ENCODE measurements at regions not wholly inside any gene's neighbourhood (a gene's known extent, or its start where the extent isn't known, plus 50 kb on each side); places are given as distances from the start of the nearest gene placed in this dataset.

DNA sequence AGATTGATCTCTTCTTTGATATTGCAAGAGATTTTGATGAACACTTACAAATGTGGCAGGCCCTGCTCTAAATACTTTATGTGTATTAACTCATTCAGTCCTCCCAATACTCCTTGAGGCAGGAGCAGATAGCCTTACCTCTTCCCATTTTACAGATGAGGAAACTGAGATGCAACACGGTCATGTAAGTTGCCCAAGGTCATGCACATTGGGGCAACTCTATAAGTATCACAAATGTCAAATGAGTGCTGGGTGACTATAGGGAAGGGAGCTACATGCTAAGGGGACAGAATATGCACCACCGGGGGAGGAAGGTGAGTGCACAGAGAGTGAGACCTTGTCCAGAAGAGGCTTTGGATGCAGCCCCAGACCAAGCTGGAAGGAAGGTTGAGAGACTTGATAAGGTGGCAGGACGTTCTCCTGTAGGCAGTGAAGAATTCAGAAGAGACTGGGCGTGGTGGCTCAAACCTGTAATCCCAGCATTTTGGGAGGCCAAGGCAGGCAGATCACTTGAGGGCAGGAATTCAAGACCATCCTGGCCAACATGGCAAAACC is 132.3 kb upstream of the PWP1 start:
- no peak for DNase-seq (ENCODE audit: low spot score)

DNA sequence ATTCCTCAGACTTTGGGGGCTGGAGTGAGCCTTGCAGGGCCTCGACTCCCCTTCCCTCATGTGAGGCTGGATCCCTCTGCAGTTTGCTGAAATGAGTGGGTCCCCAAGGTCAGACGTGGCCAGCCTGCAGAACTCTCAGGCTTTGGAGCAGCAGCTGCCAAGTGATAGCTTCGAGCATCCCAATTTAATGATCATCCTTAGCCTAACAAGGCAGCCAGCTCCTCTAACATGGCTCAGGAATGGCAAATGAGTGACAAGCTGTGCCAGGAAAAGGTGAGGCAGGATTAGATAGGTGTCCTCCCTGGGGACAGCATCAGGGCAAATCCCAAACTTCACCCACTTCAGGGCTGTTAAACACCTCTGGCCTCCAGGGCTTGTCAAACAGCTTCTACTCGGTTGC is 130.7 kb upstream of the PWP1 start:
- no peak for DNase-seq (ENCODE audit: low spot score)

DNA sequence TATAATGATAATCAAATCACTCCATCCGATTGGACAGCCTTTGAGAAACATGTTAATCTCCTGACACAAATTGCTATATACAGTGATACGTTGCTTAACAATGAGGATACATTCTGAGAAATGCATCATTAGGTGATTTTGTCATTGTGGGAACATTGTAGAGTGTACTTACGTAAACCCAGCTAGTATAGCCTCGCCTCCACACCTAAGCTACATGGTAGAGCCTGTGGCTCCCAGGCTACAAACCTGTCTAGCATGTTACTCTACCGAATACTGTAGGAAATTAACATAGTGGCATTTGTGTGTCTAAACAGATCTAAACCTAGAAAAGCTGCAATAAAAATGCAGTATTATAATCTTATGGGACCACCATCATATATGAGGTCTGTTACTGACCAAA is 128.6 kb upstream of the PWP1 start:
- no peak for DNase-seq (ENCODE audit: low spot score)

DNA sequence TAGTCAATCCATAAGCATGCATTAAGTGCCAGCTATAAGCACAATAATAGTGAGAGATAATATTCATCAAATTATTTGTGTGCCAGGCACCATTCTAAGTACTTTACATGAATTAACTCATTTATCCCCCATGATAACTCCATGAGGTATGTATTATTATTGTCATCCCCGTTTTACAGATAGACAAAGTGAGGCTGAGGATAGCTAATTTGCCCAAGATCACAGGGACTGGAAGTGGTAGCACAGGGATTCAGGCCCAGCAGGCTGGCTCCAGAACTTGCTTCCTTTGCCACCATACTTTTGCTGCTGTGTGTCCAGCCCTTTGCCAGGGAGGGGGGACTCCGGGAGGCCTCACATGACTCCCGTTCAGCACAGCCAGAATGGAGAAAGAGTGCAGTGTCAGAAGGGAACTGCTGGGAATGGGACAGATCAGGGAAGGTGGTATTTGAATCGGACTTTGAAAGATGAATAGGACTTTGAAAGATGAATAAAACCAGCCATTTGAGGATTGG is 128.0 kb upstream of the PWP1 start:
- DNase-seq (ENCODE audit: low spot score) = no peak

DNA sequence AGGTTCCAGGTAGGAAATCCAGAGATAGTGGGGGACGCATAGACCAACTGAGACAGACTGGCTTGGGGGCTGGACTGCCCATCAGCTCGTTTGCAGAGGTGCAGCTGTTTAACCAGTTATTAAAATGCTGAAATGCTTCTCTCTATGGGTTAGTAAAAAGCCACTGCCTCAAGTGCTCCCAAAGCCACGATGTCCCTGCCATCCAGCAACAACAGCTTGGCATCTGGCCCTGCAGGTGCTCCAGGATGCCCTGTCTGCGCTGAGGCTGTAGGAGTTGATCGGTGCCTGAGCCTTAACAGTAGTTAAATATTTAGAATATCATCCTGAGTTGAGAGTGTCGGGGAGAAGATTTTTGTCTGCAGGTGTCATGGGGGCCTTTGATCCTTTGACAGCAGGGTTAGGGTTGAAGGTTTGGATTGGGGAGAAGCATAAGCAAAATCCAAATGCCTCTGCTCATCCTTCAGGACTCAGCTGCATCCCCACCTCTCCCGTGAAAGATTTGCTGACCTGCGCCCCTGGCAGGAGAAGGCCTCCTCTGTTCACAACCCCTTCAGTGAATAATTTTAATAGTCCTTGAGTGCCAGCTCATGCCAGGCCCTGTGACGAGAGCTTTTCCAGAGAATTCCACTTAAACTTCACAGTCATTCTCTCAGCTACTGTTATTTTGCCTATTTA is 127.3 kb upstream of the PWP1 start:
- no peak for DNase-seq (ENCODE audit: low spot score)

DNA sequence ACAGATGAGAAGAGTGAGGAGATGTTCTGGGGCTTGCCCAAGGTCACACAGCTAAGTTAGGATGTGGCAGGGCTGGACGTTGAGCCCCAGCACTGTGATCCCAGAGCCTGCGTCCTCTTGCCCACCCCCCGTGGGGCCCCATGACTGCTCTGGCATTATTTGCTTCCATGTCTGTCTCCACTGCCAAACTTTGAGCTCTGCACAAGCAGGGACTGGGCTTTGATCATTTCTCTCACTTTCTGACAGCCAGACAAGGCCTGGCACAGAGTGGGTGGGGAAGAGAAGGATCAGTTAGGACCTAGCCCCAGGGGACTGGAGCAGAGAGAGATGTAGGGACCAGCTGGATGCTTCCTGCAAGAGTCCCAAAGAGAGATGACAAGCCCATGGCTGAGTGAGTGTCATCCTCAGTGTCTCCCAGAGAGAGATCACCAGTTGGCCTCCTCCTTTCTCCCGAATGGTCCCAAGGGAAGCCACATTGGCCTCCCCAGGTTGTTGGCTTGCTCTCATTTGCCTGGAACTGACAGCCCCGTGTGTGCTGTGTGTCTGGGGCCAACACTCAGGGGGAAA is 126.7 kb upstream of the PWP1 start:
- no peak for DNase-seq (ENCODE audit: low spot score)

DNA sequence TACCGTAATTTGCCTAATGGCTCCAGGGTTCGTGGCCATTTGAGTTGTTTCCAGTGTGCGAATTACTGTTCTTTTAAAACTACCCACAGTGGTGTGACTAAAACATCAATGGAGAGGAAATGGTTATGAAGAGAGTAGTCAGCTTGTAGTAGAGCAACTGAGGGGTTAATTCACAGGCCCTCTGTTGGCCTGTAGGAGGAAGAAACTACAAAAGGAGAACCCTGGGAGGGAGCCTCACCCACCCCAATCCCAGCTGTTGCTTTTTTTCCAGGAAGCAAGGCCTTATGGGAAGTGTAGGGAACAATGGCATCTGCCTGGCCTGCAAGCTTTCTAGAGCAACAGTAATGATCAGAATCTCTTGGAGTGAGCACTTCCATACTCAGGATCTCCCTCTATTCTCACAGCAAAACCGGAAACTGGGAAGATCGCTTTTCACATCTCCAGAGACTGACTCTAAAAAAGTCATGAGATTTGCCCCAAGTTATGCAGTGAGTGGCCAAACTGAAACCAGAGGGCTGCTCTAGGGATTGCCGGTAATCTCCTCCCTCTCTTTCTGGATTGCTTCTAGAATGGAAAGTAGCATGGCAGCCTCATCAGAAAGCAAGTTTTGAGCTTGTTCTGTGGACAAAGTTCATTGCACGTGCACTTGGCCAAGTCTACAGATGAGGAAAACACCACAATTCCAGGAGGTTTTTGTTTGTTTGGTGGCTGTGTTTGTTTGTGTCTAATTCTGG is 125.3 kb upstream of the PWP1 start:
- no peak for DNase-seq (ENCODE audit: low spot score)

DNA sequence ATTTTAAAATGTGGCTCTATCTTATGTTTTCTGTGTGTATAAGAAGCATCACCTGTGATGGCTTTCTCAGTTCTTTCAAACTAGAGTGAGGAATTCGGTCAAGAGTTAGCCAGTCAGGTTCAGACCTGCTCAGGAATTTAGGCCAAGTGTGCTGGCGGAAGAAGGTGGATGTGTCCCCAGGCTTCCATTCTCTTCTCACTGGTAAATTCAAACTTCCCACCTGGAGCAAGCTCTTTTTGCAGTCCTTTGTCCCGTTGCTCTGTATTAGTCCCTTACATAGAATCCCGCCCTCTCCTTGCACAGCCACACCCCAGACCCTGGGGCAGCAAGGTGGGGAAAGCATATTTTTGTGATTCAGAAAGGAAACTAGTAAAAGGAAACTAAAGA is 124.7 kb upstream of the PWP1 start:
- DNase-seq (ENCODE audit: low spot score) = no peak

DNA sequence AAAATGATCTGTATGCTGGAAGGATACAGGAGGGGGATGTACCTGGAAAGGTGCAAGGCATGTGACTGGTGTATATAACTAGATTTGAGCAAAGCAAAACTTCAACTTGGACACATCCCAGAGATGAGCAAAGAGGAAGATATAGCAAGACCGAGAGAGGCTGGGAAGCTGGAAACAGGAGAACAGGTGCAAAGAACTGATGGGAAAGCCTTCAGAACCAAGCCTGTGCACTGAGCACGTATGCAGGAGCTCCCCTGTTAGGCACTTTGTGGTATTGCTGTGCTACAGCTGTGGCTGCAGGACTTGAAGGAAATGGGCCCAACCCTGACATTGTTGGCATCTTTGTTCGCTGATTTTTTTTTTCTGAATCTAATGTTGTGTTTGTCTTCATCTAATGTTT is 120.7 kb upstream of the PWP1 start:
- peak; percentile 33 for DNase-seq (ENCODE audit: low spot score)

DNA sequence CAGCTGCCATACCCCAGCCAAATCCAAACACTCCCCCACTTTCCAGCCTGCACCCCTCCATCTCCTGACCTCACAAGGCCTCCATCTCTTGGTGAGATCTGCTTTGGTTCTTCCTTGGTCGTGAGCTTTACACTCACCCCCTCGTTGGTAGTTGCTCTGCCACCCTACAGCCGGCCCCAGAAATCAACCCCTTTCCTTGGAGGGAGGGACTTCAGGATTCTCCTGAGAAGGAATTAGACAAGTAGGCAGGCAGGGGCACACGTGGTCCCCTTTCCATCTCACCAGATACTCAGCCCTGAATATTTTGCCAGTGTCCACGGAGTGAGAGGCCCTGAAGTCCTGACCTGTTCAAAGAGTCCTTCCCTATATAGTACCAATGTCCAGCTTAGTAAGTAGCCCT is 120.0 kb upstream of the PWP1 start:
- DNase-seq (ENCODE audit: low spot score) = no peak

DNA sequence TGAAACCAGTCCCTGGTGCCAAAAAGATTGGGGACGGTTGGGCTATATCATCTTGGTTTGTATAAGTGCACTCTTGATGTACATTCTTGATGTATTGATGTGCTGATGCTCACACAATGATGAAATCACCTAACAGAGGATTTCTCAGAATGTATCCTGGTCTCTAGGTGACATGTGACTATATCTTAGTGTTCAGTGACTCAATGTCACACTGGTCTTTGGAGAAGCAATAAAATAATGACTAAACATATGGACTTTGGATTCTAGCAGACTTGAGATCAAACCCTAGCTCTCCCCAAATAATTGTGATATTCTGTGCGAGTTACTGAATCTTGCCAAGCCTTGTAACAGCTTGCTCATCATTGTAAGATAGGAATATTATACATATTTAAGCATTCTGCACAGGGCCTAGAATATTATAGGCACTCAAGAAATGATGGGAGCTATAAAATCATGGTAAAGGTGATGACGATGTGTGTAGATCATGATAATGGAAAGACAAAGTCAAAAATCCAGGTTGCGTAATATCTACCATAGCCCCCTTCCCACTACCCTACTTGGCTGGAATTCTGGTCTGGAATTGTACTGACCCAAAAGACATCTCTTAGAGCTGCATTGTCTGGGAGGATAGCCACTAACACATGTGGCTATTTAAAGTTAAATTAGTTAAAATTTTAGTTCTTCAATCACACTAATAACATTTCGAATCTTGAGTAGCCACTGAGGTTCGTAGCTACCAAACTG is 117.6 kb upstream of the PWP1 start:
- DNase-seq (ENCODE audit: low spot score) = peak; percentile 16

DNA sequence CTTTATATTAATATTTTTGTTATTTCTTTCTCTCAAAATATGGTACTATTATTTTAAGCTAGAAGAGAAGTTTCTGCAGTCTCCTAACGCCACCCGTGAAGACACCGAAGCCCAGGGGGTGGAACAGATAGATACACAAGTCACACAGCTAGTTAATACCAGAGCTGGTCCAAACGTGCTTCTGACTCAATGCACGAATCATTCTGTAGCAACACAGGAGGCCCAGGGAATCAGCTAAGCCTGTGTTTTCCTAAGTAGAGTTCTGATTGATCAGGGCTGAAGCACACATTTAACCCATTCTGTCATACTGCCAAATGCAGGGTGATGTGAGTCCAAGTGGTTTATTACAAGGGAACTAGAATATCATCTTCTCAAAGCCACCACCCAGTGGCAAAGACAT is 116.9 kb upstream of the PWP1 start:
- peak; percentile 71 for DNase-seq (ENCODE audit: low spot score)

DNA sequence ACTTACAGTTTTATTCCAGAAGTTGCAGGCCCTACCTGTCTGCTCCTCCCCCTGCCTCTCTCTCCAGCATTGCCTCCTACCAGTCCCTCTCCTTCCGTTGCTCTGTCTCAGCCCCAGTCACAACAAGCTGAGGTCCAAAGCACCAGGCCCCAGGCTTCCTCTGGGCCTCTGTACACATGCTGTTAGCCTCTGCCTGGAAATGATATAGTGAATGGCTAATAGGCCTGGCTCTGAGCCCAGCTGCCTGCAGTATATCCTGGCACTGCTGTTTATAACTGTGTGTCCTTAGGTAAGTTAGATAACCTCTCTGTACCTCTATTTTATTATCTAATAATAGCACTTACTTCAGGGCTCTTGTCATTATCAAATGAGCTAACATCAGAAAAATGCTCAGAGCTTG is 114.9 kb upstream of the PWP1 start:
- peak; percentile 25 for DNase-seq (ENCODE audit: low spot score)

DNA sequence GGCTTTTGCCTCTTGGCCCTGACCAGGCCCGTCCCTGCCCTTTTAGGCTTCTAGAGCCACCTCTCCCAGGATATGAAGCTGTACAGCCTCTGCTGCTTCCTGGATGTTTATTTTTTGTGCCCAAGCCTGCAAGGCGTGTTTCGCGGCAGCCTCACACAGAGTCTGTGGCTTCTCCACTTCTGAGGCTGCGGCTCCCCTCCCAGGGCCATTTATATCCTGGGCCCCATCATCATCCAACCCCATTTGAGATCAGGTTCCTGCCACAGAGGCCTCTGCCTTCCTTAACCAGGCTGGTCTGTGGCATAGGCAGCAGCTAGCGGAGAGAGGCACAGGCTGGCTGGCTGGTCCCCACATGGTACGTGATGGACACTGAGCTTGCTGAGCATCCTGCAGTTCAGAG is 114.1 kb upstream of the PWP1 start:
- DNase-seq (ENCODE audit: low spot score) = no peak

DNA sequence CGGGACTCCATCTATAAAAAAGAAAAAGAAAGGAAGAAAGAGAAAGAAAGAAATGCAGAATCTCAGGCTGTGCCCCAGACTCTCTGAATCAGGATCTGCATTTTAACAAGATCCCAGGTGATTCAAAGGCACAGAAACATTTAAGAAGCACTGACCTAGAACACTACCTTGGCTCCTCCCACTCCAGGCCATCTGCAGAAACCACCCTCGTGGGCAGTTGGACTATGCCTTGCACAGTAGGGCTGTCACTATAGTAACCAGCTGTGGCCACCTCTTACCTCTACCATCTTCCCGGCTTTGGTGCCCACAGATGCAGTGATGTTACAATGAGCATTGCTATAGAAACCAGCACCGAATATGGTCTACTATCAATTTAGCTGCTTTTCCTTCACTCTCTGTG is 110.9 kb upstream of the PWP1 start:
- DNase-seq (ENCODE audit: low spot score) = no peak

DNA sequence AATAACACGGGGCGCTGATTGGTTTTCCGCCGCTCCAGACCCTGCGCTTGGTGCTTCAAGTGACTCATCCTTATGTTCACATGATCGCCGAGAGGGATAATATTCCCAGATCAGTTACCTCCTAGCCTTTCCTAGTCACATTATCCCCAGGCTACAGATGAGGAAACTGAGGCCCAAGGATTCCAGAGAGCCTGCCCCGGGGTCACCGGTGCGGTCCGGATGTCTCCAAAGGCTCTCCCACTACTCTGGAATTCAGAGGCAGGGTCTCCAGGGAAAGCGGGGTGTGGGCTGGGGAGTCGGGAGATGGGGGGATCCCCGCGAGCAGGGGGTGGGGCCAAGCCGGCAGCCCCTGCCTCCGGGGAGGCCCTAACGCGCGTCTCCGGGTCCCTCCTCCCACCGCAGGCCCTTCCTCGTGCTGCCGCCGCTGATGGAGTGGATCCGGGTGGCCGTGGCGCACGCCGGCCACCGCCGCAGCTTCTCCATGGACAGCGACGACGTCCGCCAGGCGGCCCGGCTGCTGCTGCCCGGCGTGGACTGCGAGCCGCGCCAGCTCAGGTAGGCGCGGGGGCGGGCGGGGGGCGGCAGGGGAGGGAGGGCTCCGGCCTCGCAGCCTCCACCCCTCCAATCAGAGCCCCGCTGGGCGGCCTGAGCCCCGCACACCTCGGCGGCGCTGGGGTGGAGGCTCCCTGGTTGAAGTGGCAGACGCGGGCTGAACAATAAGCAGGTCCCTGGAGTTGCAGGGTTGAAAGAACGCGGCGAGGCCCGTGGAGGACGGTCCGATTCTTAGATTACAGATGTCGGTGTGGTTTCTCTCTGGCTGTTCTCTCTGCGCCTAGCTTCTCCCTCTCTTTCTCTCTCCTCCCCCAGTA is 104.6 kb upstream of the PWP1 start:
- DNase-seq (ENCODE audit: low spot score) = no peak

DNA sequence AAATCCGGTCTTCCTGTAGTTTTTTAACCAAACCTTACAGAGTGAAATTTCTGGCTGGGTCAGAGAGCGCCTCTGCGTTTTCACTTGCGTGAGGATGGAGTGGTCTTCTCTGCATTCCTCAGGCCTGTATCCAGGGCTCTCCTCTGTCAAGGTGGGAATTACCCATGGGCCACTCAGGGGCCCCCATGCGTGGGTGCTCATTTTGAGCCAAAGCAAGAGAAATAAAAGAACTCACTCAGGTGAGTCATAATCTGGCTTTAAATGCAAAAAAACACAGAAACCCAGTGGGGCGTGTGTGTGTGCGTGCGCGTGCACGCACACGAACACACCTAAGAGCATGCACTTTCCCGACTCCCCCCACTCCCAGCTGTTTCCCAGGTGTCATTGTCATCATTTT is 104.0 kb upstream of the PWP1 start:
- DNase-seq (ENCODE audit: low spot score) = peak; percentile 32

DNA sequence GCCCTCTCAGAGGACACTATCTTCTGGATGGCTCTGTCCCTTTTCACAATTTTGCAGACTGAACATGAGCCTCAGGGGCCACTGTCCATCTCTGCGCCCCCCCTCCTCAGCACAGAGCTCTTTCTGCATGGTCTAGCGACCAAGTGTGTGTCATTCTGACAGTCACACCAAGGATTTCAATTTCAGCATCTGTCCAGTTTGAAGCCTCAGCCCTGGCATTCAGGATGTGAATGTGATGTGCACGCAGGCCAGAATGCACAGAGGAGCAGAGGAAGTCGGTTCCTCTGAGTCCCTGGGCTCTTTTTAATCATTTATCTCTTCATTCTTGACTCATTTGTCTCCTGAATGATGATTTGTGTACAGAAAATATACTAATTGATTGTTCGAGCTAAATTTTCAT is 102.0 kb upstream of the PWP1 start:
- DNase-seq (ENCODE audit: low spot score) = peak; percentile 74

DNA sequence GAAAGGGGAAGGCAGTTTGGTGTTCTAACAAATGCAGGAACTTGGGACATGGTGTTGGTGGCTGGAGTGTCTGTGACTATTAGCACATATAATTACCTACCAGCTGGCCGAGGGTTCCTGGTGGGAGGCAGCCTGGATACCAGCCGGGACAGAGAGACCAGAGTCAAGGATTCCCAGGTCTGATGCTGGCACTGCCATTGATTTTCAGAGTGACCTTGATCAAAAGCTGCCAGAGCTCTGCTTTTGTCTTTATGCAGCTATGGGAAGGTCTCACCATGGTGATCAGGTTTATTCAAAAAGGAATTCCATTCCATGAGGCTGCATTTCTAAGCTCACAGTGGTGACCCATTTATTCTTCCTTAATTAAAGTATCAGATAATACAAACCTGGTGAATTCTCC is 101.0 kb upstream of the PWP1 start:
- DNase-seq (ENCODE audit: low spot score) = no peak

DNA sequence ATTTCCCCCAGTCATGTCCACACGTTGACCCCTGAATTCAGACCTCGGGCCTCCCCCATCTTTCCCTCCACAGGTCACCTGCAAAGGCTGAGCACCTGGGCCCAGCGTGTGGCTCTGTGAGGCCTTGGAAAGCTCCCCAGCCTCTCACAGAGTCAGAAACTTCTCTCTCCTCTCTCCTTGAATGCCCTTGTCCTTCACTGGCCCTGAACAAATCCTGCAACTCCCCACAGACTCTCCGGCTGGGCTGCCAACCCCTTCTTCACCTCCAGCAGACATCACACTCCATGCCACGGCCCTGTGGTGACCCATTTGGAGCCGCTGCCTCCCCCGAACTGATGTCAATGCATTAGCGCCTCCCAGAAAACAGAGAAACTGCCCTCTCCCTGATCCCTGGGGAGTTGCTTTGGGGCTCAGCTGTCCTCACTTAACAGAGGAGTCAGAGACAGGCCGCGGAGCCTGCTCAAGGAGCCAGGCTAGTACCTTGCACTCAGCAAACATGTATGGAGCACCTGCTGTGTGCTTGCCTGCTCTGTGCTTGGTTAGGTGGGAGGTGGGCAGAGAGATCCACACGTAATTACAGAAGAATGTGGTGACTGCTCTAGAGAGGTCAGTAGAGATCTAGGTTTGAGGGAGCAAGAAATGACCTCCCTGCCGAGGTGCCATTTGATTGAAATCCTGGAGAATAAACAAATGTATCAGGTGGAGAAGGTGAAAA is 99.2 kb upstream of the PWP1 start:
- DNase-seq (ENCODE audit: low spot score) = peak; percentile 18

DNA sequence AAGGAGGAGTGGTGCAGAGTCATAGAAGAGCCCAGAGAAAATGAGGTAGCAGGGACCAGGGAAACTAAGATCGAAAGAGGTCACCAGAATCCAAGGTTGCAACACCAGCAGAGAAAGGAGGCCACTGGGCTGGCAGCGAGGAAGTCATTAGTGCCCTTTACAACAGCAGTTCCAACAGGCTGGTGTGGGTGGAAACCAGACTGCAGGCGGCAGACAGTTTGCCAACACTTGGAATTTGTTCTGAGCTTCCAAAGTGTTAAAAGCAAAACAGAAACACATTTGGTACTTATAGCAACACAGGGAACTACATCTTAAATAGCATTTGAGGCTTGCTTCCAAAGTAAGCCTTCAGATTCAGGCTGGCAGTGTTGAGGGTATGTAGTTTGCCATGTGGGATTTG is 95.2 kb upstream of the PWP1 start:
- DNase-seq (ENCODE audit: low spot score) = no peak
